ENCODE measurements at regions not wholly inside any gene's neighbourhood (a gene's known extent, or its start where the extent isn't known, plus 50 kb on each side); places are given as distances from the start of the nearest gene placed in this dataset.

GRCh38 chr4:156237231-156237630 lies 283.6 kb upstream of the CTSO start:
- TF ChIP-seq CTCF (IDR thresholded peaks at IDR 0.05) (no peak), ZFX (IDR thresholded peaks at IDR 0.05; ENCODE audit: borderline replicate concordance) (no peak)

Measured in 22Rv1 (cell line).